Keratinocyte (primary cell): ENCODE measurements at regions not wholly inside any gene's neighbourhood (a gene's known extent, or its start where the extent isn't known, plus 50 kb on each side); places are given as distances from the start of the nearest gene placed in this dataset.

Source experiments
- DNase-seq: peaks from one replicate; pipeline ENCODE4 v3.0.0-alpha.2; 2011; ENCODE audit warnings: low read depth, missing footprints, low spot score
- FAIRE-seq: peaks from 2 replicates; lab custom pipeline; 2011; peaks lifted over from hg19 to GRCh38; lab: Jason Lieb, UNC
- H2AFZ ChIP-seq: 2 replicates; pipeline ENCODE4 v1.6.0; 2012; ENCODE audit warnings: low read length, control low read depth, inconsistent platforms; ENCODE audit not compliant: control insufficient read depth
- H3K27ac ChIP-seq: 2 replicates; pipeline ENCODE4 v1.5.1; 2011; ENCODE audit warnings: low read length; ENCODE audit not compliant: control insufficient read depth, insufficient read depth
- H3K27me3 ChIP-seq: 3 replicates; pipeline ENCODE4 v1.6.0; 2011; ENCODE audit warnings: low read length; ENCODE audit not compliant: control insufficient read depth, insufficient read depth; ENCODE audit errors: extremely low read depth
- H3K36me3 ChIP-seq, 2 experiments: 2 replicates in 1 of 2; 3 replicates in 1 of 2; pipeline ENCODE4 v1.5.1; 2011; ENCODE audit warnings: low read length in 2 of 2, mild to moderate bottlenecking in 1 of 2; ENCODE audit not compliant: control insufficient read depth in 2 of 2, insufficient read depth in 2 of 2; ENCODE audit errors: extremely low read depth in 1 of 2
- H3K4me1 ChIP-seq: 3 replicates; pipeline ENCODE4 v1.5.1; 2011; ENCODE audit warnings: low read length; ENCODE audit not compliant: control insufficient read depth, insufficient read depth; ENCODE audit errors: extremely low read depth
- H3K4me2 ChIP-seq: 3 replicates; pipeline ENCODE4 v1.6.0; 2011; ENCODE audit warnings: low read depth, low read length; ENCODE audit not compliant: control insufficient read depth, insufficient read depth; ENCODE audit errors: extremely low read depth
- H3K4me3 ChIP-seq, 3 experiments: fragments of 200-600 bp in 1 of 3; sonication (generic) in 1 of 3; 2 replicates in 2 of 3; 3 replicates in 1 of 3; pipeline ENCODE4 v1.5.1; 2011 to 2016; ENCODE audit warnings: low read length in 3 of 3, mild to moderate bottlenecking in 3 of 3, control low read depth in 2 of 3, inconsistent platforms in 1 of 3, low read depth in 1 of 3, mixed read lengths in 1 of 3, mixed run types in 1 of 3, moderate library complexity in 1 of 3; ENCODE audit not compliant: control insufficient read depth in 2 of 3, insufficient read depth in 2 of 3; ENCODE audit errors: extremely low read depth in 1 of 3
- H3K79me2 ChIP-seq: 2 replicates; pipeline ENCODE4 v1.6.0; 2012; ENCODE audit warnings: low read length; ENCODE audit not compliant: control insufficient read depth, insufficient read depth
- H3K9ac ChIP-seq: 3 replicates; pipeline ENCODE4 v1.6.0; 2011; ENCODE audit warnings: low read length; ENCODE audit not compliant: control insufficient read depth, insufficient read depth; ENCODE audit errors: extremely low read depth
- H3K9me1 ChIP-seq: 3 replicates; pipeline ENCODE4 v1.6.0; 2011; ENCODE audit warnings: low read length; ENCODE audit not compliant: control insufficient read depth, insufficient read depth; ENCODE audit errors: extremely low read depth
- H3K9me3 ChIP-seq: 2 replicates; pipeline ENCODE4 v1.5.1; 2012; ENCODE audit warnings: low read depth, low read length; ENCODE audit not compliant: control insufficient read depth
- H4K20me1 ChIP-seq: 3 replicates; pipeline ENCODE4 v1.6.0; 2011; ENCODE audit warnings: low read length; ENCODE audit not compliant: control insufficient read depth, insufficient read depth; ENCODE audit errors: extremely low read depth
- EZH2 ChIP-seq: IDR thresholded peaks from one replicate; pipeline ENCODE4 v1.6.1; 2012; ENCODE audit warnings: inconsistent platforms, mild to moderate bottlenecking, low read length, moderate library complexity
- dilution Hi-C: fragments of 300-500 bp; cut with MboI; formaldehyde crosslinking; loops from one replicate; pipeline ENCODE4 v1.7.0; 2020; ENCODE audit warnings: low sequenced_read_pairs; ENCODE audit not compliant: extremely low pct_ligation_motif_present
- TF ChIP-seq, protein P1 (sequence below), 3 experiments: IDR thresholded peaks in 1 of 3; conservative IDR thresholded peaks in 1 of 3; optimal IDR thresholded peaks in 1 of 3; 2 replicates in 2 of 3; 3 replicates in 1 of 3; pipeline versions ENCODE3 to v1.5.1; 2011; ENCODE audit warnings: low read length in 3 of 3, mild to moderate bottlenecking in 3 of 3, moderate library complexity in 2 of 3, control low read depth in 1 of 3, inconsistent platforms in 1 of 3; ENCODE audit not compliant: insufficient read depth in 2 of 3; ENCODE audit errors: extremely low read depth in 1 of 3

- no peaks in the 10 kb centered on the region for H3K79me2 ChIP-seq
- H3K27ac ChIP-seq = no peak overlapping the region
- FAIRE-seq = no peak
Observed at GRCh38 chr11:70948855-70949531, 303.4 kb downstream of the SHANK2 start.

DNA sequence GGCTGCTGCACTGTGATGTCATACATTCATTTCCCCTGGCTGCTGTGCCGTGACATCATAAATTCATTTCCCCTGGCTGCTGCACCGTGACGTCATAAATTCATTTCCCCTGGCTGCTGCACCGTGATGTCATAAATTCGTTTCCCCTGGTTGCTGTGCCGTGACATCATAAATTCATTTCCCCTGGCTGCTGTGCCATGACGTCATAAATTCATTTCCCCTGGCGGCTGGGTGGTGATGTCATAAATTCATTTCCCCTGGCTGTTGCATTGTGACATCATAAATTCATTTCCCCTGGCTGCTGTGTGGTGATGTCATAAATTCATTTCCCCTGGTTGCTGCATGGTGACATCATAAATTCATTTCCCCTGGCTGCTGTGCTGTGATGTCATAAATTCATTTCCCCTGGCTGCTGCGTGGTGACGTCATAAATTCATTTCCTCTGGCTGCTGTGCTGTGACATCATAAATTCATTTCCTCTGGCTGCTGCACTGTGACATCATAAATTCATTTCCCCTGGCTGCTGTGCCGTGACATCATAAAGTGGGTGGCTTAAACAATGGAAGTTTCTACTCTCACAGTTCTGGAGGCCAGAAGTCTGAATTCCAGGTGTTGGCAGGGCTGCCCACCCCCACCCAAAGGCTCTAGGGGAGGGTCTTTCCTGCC, 301.1 kb downstream of the SHANK2 start:
- DNase-seq = no peak

More at GRCh38 chr11:70948855-70949531, 303.4 kb downstream of the SHANK2 start:
- TF ChIP-seq, protein P1, sequence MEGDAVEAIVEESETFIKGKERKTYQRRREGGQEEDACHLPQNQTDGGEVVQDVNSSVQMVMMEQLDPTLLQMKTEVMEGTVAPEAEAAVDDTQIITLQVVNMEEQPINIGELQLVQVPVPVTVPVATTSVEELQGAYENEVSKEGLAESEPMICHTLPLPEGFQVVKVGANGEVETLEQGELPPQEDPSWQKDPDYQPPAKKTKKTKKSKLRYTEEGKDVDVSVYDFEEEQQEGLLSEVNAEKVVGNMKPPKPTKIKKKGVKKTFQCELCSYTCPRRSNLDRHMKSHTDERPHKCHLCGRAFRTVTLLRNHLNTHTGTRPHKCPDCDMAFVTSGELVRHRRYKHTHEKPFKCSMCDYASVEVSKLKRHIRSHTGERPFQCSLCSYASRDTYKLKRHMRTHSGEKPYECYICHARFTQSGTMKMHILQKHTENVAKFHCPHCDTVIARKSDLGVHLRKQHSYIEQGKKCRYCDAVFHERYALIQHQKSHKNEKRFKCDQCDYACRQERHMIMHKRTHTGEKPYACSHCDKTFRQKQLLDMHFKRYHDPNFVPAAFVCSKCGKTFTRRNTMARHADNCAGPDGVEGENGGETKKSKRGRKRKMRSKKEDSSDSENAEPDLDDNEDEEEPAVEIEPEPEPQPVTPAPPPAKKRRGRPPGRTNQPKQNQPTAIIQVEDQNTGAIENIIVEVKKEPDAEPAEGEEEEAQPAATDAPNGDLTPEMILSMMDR (optimal IDR thresholded peaks at IDR 0.05 in 1 of 3, IDR thresholded peaks at IDR 0.05 in 1 of 3, conservative IDR thresholded peaks at IDR 0.05 in 1 of 3; ENCODE audit: extremely low read depth in 1 of 3, insufficient read depth in 2 of 3, low read length in 3 of 3) = no peak
- TF ChIP-seq EZH2 = no peak
- no peaks in the 10 kb centered on the region for H3K27me3 ChIP-seq
- no peak overlapping the region for H3K4me2 ChIP-seq
- H2AFZ ChIP-seq = no peak overlapping the region
- H3K4me1 ChIP-seq = no peaks in the 10 kb centered on the region
- no peaks in the 10 kb centered on the region for H3K9me1 ChIP-seq
- H3K9me3 ChIP-seq = peaks cover 1% of the 10 kb centered on the region
- H3K36me3 ChIP-seq = no peaks in the 10 kb centered on the region
- H3K4me3 ChIP-seq = no peak overlapping the region
- DNase-seq = no peak
- dilution Hi-C loops = no loop called here
- H4K20me1 ChIP-seq = no peaks in the 10 kb centered on the region
- no peak overlapping the region for H3K9ac ChIP-seq

More for the DNA sequence above, 301.1 kb downstream of the SHANK2 start:
- no peak overlapping the region for H2AFZ ChIP-seq
- dilution Hi-C loops = no loop called here
- no peak overlapping the region for H3K4me2 ChIP-seq
- no peak overlapping the region for H3K27ac ChIP-seq
- H3K9me3 ChIP-seq = peaks cover 1% of the 10 kb centered on the region
- H3K4me1 ChIP-seq = no peaks in the 10 kb centered on the region
- H3K9ac ChIP-seq = no peak overlapping the region
- no peaks in the 10 kb centered on the region for H4K20me1 ChIP-seq
- H3K27me3 ChIP-seq = no peaks in the 10 kb centered on the region
- no peaks in the 10 kb centered on the region for H3K9me1 ChIP-seq
- H3K4me3 ChIP-seq = no peak overlapping the region
- no peak for TF ChIP-seq EZH2
- TF ChIP-seq, protein P1 (optimal IDR thresholded peaks at IDR 0.05 in 1 of 3, IDR thresholded peaks at IDR 0.05 in 1 of 3, conservative IDR thresholded peaks at IDR 0.05 in 1 of 3; ENCODE audit: extremely low read depth in 1 of 3, insufficient read depth in 2 of 3, low read length in 3 of 3) = no peak
- FAIRE-seq = no peak
- no peaks in the 10 kb centered on the region for H3K36me3 ChIP-seq
- H3K79me2 ChIP-seq = no peaks in the 10 kb centered on the region
